ENCODE measurements at regions not wholly inside any gene's neighbourhood (a gene's known extent, or its start where the extent isn't known, plus 50 kb on each side); places are given as distances from the start of the nearest gene placed in this dataset.

DNA sequence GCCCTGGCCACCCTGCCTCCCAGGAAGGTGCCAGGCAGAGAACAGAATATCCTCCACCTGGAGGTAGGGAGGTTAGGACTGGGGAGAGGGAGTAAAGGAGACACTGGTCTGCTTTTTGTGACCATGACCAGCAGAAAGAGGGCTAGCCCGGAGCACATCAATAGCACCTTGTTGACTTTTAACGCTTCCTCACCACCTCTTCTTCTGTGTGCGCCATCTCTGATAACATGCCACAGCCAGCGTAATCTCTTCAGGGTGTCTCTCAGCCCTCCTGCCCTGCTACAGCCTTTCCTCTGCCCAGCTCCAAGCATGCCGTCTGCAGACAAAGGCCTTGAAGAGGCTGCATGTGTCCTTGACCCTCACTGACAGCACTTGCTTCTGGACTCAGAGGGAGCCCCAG, 50.9 kb upstream of the GJA5 start:
- Histone ChIP-seq H3K27me3 (ENCODE audit: control insufficient read depth in 1 of 2, insufficient read depth in 2 of 2, low read length in 2 of 2) (no peaks in the 10 kb centered on the region), H3K4me1 (ENCODE audit: control insufficient read depth in 2 of 2, insufficient read depth in 2 of 2, low read length in 1 of 2) (no peaks in the 10 kb centered on the region), H3K4me3 (ENCODE audit: low read depth in 1 of 2, low read length in 2 of 2) (no peak overlapping the region), H3K27ac (ENCODE audit: low read depth in 2 of 2, low read length in 1 of 2) (no peak overlapping the region), H3K36me3 (ENCODE audit: control insufficient read depth in 2 of 2, insufficient read depth in 2 of 2, low read length in 1 of 2) (no peaks in the 10 kb centered on the region), H3K9me3 (ENCODE audit: control insufficient read depth in 2 of 2, insufficient read depth in 1 of 2, low read depth in 1 of 2, low read length in 1 of 2) (no peaks in the 10 kb centered on the region)
- WGBS, 2 donors, result 85 to 91% methylated on average over 5 of the region's 5 CpGs

DNA sequence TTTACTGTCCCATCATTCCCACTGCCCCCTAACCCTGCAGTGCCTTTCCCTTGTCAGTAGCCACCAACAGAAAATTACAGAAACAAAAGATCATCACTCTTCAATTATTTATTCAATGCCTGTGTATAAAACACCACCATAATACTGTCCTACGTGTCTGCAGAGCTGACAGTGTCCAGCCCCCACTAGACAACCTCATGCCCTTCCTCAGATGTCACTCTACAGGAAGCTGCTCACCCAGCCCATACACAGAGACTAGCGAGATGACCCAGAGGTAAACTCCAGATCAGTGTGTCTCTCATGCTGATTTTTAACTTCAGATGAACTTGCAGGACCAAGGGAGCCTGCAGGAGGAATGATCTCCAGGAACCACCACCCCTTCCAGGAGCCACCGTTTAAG, 51.3 kb upstream of the GJA5 start:
- H3K27ac ChIP-seq (ENCODE audit: low read depth in 2 of 2, low read length in 1 of 2), result no peak overlapping the region
- no peak overlapping the region for H3K4me3 ChIP-seq (ENCODE audit: low read depth in 1 of 2, low read length in 2 of 2)
- no peaks in the 10 kb centered on the region for H3K9me3 ChIP-seq (ENCODE audit: control insufficient read depth in 2 of 2, insufficient read depth in 1 of 2, low read depth in 1 of 2, low read length in 1 of 2)
- H3K36me3 ChIP-seq (ENCODE audit: control insufficient read depth in 2 of 2, insufficient read depth in 2 of 2, low read length in 1 of 2), result no peaks in the 10 kb centered on the region
- H3K27me3 ChIP-seq (ENCODE audit: control insufficient read depth in 1 of 2, insufficient read depth in 2 of 2, low read length in 2 of 2), result no peaks in the 10 kb centered on the region
- WGBS, 2 donors, result 56 to 63% methylated on average over 3 of the region's 3 CpGs
- H3K4me1 ChIP-seq (ENCODE audit: control insufficient read depth in 2 of 2, insufficient read depth in 2 of 2, low read length in 1 of 2), result no peaks in the 10 kb centered on the region

- no peaks in the 10 kb centered on the region for H3K9me3 ChIP-seq (ENCODE audit: control insufficient read depth in 2 of 2, insufficient read depth in 1 of 2, low read depth in 1 of 2, low read length in 1 of 2)
- H3K27me3 ChIP-seq (ENCODE audit: control insufficient read depth in 1 of 2, insufficient read depth in 2 of 2, low read length in 2 of 2), result no peaks in the 10 kb centered on the region
- H3K27ac ChIP-seq (ENCODE audit: low read depth in 2 of 2, low read length in 1 of 2), result no peak overlapping the region
- no peaks in the 10 kb centered on the region for H3K4me1 ChIP-seq (ENCODE audit: control insufficient read depth in 2 of 2, insufficient read depth in 2 of 2, low read length in 1 of 2)
- no peak overlapping the region for H3K4me3 ChIP-seq (ENCODE audit: low read depth in 1 of 2, low read length in 2 of 2)
- 80 to 87% methylated on average over 2 of the region's 2 CpGs for WGBS, 2 donors
- no peaks in the 10 kb centered on the region for H3K36me3 ChIP-seq (ENCODE audit: control insufficient read depth in 2 of 2, insufficient read depth in 2 of 2, low read length in 1 of 2)
Observed at GRCh38 chr1:147812799-147813198, 52.4 kb upstream of the GJA5 start.

DNA sequence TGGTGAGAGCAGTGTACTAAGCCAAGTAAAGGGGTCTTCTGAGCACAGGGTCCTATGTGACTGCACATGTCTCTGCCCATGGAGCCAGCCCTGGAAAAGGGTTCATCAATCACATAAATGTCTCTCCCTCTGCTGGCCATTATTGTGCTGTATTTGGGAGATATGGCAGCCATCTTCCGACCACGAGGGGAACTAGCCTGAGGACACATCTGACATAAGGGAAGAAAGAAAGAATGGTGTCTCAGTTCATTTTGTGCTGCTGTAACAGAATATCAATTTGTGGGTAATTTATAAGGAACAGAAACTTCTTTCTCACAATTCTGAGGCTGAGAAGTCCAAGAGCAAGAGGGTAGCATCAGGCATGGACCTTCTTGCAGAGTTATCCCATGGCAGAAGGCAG, 55.1 kb upstream of the GJA5 start:
- no peak overlapping the region for H3K27ac ChIP-seq (ENCODE audit: low read depth in 2 of 2, low read length in 1 of 2)
- H3K4me3 ChIP-seq (ENCODE audit: low read depth in 1 of 2, low read length in 2 of 2), result no peak overlapping the region
- no peaks in the 10 kb centered on the region for H3K4me1 ChIP-seq (ENCODE audit: control insufficient read depth in 2 of 2, insufficient read depth in 2 of 2, low read length in 1 of 2)
- H3K27me3 ChIP-seq (ENCODE audit: control insufficient read depth in 1 of 2, insufficient read depth in 2 of 2, low read length in 2 of 2), result no peaks in the 10 kb centered on the region
- no peaks in the 10 kb centered on the region for H3K36me3 ChIP-seq (ENCODE audit: control insufficient read depth in 2 of 2, insufficient read depth in 2 of 2, low read length in 1 of 2)
- H3K9me3 ChIP-seq (ENCODE audit: control insufficient read depth in 2 of 2, insufficient read depth in 1 of 2, low read depth in 1 of 2, low read length in 1 of 2), result no peaks in the 10 kb centered on the region
- WGBS, 2 donors, result 70 to 78% methylated on average over 2 of the region's 2 CpGs

DNA sequence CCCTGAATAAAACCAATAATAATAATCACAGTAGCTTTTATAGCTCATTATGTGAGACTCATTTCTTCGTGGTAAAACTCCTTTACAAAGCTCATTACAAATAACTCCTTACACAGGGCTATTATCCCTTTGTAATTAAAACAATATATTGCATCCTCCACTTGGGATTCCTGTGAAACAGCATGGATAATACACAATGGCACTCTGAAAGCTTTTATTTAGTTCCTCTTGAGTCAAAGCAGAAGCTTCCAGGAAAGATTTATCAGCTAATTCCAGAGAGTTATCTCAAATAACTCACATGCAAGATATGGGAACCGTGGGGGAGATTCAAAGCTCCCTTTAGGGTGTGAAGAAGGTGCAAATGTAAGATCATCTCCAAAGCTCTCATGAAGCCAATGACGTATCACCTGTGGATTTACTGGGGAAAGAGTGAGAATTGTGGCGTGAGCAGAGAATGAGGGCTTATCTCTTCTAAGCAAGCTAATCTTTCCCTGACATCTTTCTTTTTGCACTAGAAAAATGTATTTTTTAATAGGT, 60.4 kb upstream of the GJA5 start:
- WGBS, 2 donors, result 61 to 66% methylated on average over 4 of the region's 4 CpGs

GRCh38 chr1:147821883-147822282, 61.5 kb upstream of the GJA5 start:
- no peaks in the 10 kb centered on the region for H3K4me1 ChIP-seq (ENCODE audit: control insufficient read depth in 2 of 2, insufficient read depth in 2 of 2, low read length in 1 of 2)
- H3K27me3 ChIP-seq (ENCODE audit: control insufficient read depth in 1 of 2, insufficient read depth in 2 of 2, low read length in 2 of 2), result no peaks in the 10 kb centered on the region
- no peaks in the 10 kb centered on the region for H3K36me3 ChIP-seq (ENCODE audit: control insufficient read depth in 2 of 2, insufficient read depth in 2 of 2, low read length in 1 of 2)
- no peak overlapping the region for H3K4me3 ChIP-seq (ENCODE audit: low read depth in 1 of 2, low read length in 2 of 2)
- H3K9me3 ChIP-seq (ENCODE audit: control insufficient read depth in 2 of 2, insufficient read depth in 1 of 2, low read depth in 1 of 2, low read length in 1 of 2), result no peaks in the 10 kb centered on the region
- WGBS, 2 donors, result 51 to 62% methylated on average over 2 of the region's 2 CpGs
- H3K27ac ChIP-seq (ENCODE audit: low read depth in 2 of 2, low read length in 1 of 2), result no peak overlapping the region

More for the DNA sequence above, 60.4 kb upstream of the GJA5 start:
- Histone ChIP-seq H3K27ac (ENCODE audit: low read depth in 2 of 2, low read length in 1 of 2) (no peak overlapping the region), H3K4me3 (ENCODE audit: low read depth in 1 of 2, low read length in 2 of 2) (no peak overlapping the region), H3K36me3 (ENCODE audit: control insufficient read depth in 2 of 2, insufficient read depth in 2 of 2, low read length in 1 of 2) (no peaks in the 10 kb centered on the region), H3K4me1 (ENCODE audit: control insufficient read depth in 2 of 2, insufficient read depth in 2 of 2, low read length in 1 of 2) (no peaks in the 10 kb centered on the region), H3K9me3 (ENCODE audit: control insufficient read depth in 2 of 2, insufficient read depth in 1 of 2, low read depth in 1 of 2, low read length in 1 of 2) (no peaks in the 10 kb centered on the region), H3K27me3 (ENCODE audit: control insufficient read depth in 1 of 2, insufficient read depth in 2 of 2, low read length in 2 of 2) (no peaks in the 10 kb centered on the region)

GRCh38 chr1:147822292-147822691, 61.9 kb upstream of the GJA5 start:
- 61 to 75% methylated on average over 1 of the region's 1 CpG for WGBS, 2 donors
- H3K27me3 ChIP-seq (ENCODE audit: control insufficient read depth in 1 of 2, insufficient read depth in 2 of 2, low read length in 2 of 2), result no peaks in the 10 kb centered on the region
- peak overlapping the region in 1 of 2 donors; percentile 31 for H3K27ac ChIP-seq (ENCODE audit: low read depth in 2 of 2, low read length in 1 of 2)
- no peak overlapping the region for H3K4me3 ChIP-seq (ENCODE audit: low read depth in 1 of 2, low read length in 2 of 2)
- no peaks in the 10 kb centered on the region for H3K36me3 ChIP-seq (ENCODE audit: control insufficient read depth in 2 of 2, insufficient read depth in 2 of 2, low read length in 1 of 2)
- no peaks in the 10 kb centered on the region for H3K4me1 ChIP-seq (ENCODE audit: control insufficient read depth in 2 of 2, insufficient read depth in 2 of 2, low read length in 1 of 2)
- no peaks in the 10 kb centered on the region for H3K9me3 ChIP-seq (ENCODE audit: control insufficient read depth in 2 of 2, insufficient read depth in 1 of 2, low read depth in 1 of 2, low read length in 1 of 2)

DNA sequence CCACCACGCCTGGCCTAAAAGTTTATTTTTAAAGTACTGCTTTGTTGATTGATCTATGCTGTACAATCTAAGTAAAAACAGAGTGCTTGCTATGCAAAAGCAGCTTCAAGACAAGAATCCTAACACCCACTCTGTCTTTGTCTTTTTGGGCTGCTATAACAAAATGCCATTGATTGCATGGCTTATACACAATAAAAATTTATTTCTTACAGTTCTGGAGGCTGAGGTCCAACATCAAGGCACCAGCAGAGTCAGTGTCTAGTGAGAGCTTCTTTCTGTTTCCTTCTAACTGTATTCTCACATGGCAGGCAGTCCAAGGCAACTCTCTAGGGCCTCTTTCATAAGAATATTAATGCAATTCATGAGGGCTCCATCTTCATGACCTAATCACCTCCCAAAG, 63.6 kb upstream of the GJA5 start:
- no peaks in the 10 kb centered on the region for H3K9me3 ChIP-seq (ENCODE audit: control insufficient read depth in 2 of 2, insufficient read depth in 1 of 2, low read depth in 1 of 2, low read length in 1 of 2)
- H3K27ac ChIP-seq (ENCODE audit: low read depth in 2 of 2, low read length in 1 of 2), result no peak overlapping the region
- no peaks in the 10 kb centered on the region for H3K27me3 ChIP-seq (ENCODE audit: control insufficient read depth in 1 of 2, insufficient read depth in 2 of 2, low read length in 2 of 2)
- H3K36me3 ChIP-seq (ENCODE audit: control insufficient read depth in 2 of 2, insufficient read depth in 2 of 2, low read length in 1 of 2), result no peaks in the 10 kb centered on the region
- no peaks in the 10 kb centered on the region for H3K4me1 ChIP-seq (ENCODE audit: control insufficient read depth in 2 of 2, insufficient read depth in 2 of 2, low read length in 1 of 2)
- WGBS, 2 donors, result 65 to 88% methylated on average over 1 of the region's 1 CpG
- H3K4me3 ChIP-seq (ENCODE audit: low read depth in 1 of 2, low read length in 2 of 2), result no peak overlapping the region

GRCh38 chr1:147824798-147825197, 64.4 kb upstream of the GJA5 start:
- Histone ChIP-seq H3K4me1 (ENCODE audit: control insufficient read depth in 2 of 2, insufficient read depth in 2 of 2, low read length in 1 of 2) (no peaks in the 10 kb centered on the region), H3K27me3 (ENCODE audit: control insufficient read depth in 1 of 2, insufficient read depth in 2 of 2, low read length in 2 of 2) (no peaks in the 10 kb centered on the region), H3K27ac (ENCODE audit: low read depth in 2 of 2, low read length in 1 of 2) (no peak overlapping the region), H3K36me3 (ENCODE audit: control insufficient read depth in 2 of 2, insufficient read depth in 2 of 2, low read length in 1 of 2) (no peaks in the 10 kb centered on the region), H3K9me3 (ENCODE audit: control insufficient read depth in 2 of 2, insufficient read depth in 1 of 2, low read depth in 1 of 2, low read length in 1 of 2) (no peaks in the 10 kb centered on the region), H3K4me3 (ENCODE audit: low read depth in 1 of 2, low read length in 2 of 2) (no peak overlapping the region)
- WGBS, 2 donors, result 82 to 84% methylated on average over 4 of the region's 4 CpGs

DNA sequence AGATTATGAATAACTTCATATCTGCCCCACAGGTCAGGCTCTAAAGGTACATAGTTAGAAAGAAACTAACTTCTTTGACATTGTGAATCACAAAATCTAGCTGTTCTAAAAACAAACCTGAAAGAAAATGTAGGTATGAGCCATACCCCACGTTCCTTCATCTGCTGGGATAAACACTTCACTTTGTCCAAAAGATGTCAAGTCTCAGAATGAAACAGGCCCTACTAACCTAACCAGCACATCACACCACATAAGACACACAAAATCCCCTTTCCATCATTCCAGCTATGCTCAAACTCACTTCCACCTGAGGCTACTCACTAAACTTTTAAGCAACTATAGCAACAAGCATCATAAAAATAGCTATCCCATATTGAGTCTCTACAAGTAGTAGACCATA, 65.2 kb upstream of the GJA5 start:
- Histone ChIP-seq H3K4me1 (ENCODE audit: control insufficient read depth in 2 of 2, insufficient read depth in 2 of 2, low read length in 1 of 2) (no peaks in the 10 kb centered on the region), H3K27me3 (ENCODE audit: control insufficient read depth in 1 of 2, insufficient read depth in 2 of 2, low read length in 2 of 2) (no peaks in the 10 kb centered on the region), H3K9me3 (ENCODE audit: control insufficient read depth in 2 of 2, insufficient read depth in 1 of 2, low read depth in 1 of 2, low read length in 1 of 2) (no peaks in the 10 kb centered on the region), H3K36me3 (ENCODE audit: control insufficient read depth in 2 of 2, insufficient read depth in 2 of 2, low read length in 1 of 2) (no peaks in the 10 kb centered on the region), H3K27ac (ENCODE audit: low read depth in 2 of 2, low read length in 1 of 2) (no peak overlapping the region), H3K4me3 (ENCODE audit: low read depth in 1 of 2, low read length in 2 of 2) (no peak overlapping the region)
- 79% methylated on average over 1 of the region's 1 CpG for WGBS, 2 donors
